ENCODE measurements at regions not wholly inside any gene's neighbourhood (a gene's known extent, or its start where the extent isn't known, plus 50 kb on each side); places are given as distances from the start of the nearest gene placed in this dataset.

GRCh38 chr4:60590116-60590515 lies 610.0 kb upstream of the ADGRL3 start:
- TF ChIP-seq ZNF740 (CRISPR knock-in tag; IDR thresholded peaks at IDR 0.05) (no peak), NR2F2 (IDR thresholded peaks at IDR 0.05; ENCODE audit: borderline replicate concordance, low read depth) (no peak), KAT7 (CRISPR knock-in tag; IDR thresholded peaks at IDR 0.05; ENCODE audit: borderline replicate concordance) (no peak), CTCF (CRISPR knock-in tag; IDR thresholded peaks at IDR 0.05) (no peak), POLR2A (IDR thresholded peaks at IDR 0.05; ENCODE audit: insufficient read depth in 1 of 2, low read depth in 2 of 2, low read length in 2 of 2) (no peak), POLR2AphosphoS5 (IDR thresholded peaks at IDR 0.05; ENCODE audit: low read depth, low read length) (no peak), GABPA (IDR thresholded peaks at IDR 0.05; ENCODE audit: low read depth, low read length) (no peak), GABPA (CRISPR knock-in tag; IDR thresholded peaks at IDR 0.05; ENCODE audit: low read depth) (no peak), NR2F1 (CRISPR knock-in tag; IDR thresholded peaks at IDR 0.05) (no peak), ZNF274 (CRISPR knock-in tag; IDR thresholded peaks at IDR 0.05) (no peak), RAD21 (CRISPR knock-in tag; IDR thresholded peaks at IDR 0.05) (no peak)
